ENCODE measurements at regions not wholly inside any gene's neighbourhood (a gene's known extent, or its start where the extent isn't known, plus 50 kb on each side); places are given as distances from the start of the nearest gene placed in this dataset.

DNA sequence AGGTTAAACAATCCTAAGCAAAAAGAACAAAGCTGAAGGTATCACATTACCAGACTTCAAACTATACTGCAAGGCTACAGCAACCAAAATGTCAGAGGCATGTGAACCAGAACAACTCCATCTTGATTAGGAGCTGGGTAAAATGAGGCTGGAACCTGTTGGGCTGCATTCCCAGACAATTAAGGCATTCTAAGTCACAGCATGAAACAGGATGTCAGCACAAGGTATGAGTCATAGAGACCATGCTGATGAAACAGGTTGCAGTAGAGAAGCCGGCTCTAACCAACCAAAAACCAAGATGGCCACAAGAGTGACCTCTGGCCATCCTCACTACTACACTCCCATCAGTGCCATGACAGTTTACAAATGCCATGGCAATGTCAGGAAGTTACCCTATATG is 252.0 kb downstream of the RASEF start (continued):
- TF ChIP-seq, protein P1, sequence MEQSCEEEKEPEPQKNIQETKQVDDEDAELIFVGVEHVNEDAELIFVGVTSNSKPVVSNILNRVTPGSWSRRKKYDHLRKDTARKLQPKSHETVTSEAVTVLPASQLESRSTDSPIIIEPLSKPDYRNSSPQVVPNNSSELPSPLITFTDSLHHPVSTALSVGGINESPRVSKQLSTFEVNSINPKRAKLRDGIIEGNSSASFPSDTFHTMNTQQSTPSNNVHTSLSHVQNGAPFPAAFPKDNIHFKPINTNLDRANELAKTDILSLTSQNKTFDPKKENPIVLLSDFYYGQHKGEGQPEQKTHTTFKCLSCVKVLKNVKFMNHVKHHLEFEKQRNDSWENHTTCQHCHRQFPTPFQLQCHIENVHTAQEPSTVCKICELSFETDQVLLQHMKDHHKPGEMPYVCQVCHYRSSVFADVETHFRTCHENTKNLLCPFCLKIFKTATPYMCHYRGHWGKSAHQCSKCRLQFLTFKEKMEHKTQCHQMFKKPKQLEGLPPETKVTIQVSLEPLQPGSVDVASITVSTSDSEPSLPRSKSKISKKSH (CRISPR knock-in tag; IDR thresholded peaks at IDR 0.05): no peak
- no peak for TF ChIP-seq TAL1 (IDR thresholded peaks at IDR 0.05)
- peak; percentile 84 for TF ChIP-seq SMAD3 (CRISPR knock-in tag; conservative IDR thresholded peaks at IDR 0.05)
- TF ChIP-seq KLF10 (CRISPR knock-in tag; IDR thresholded peaks at IDR 0.05): no peak
- TF ChIP-seq DDX20 (tag; IDR thresholded peaks at IDR 0.05; ENCODE audit: low read depth): 0 out of 2 replicates have a peak, but pooled peaks have one; percentile 23
- TF ChIP-seq ZKSCAN8 (CRISPR knock-in tag; IDR thresholded peaks at IDR 0.05): peak; percentile 57; the same call in 1 of the 2 replicates
- no peak for TF ChIP-seq RBM14 (IDR thresholded peaks at IDR 0.05; ENCODE audit: borderline replicate concordance, insufficient read depth, low read depth, low read length)
- TF ChIP-seq KHSRP (IDR thresholded peaks at IDR 0.05): no peak
- peak; percentile 88 for TF ChIP-seq ZBTB17 (CRISPR knock-in tag; IDR thresholded peaks at IDR 0.05)
- TF ChIP-seq ZNF561 (CRISPR knock-in tag; conservative IDR thresholded peaks at IDR 0.05): no peak
- TF ChIP-seq KLF6 (CRISPR knock-in tag; IDR thresholded peaks at IDR 0.05; ENCODE audit: borderline replicate concordance): peak; percentile 86; the same call in 1 of the 2 replicates
- TF ChIP-seq SMARCC2 (IDR thresholded peaks at IDR 0.05; ENCODE audit: low read depth): no peak
- peak; percentile 63; the same call in 1 of the 2 replicates for TF ChIP-seq ZNF239 (CRISPR knock-in tag; IDR thresholded peaks at IDR 0.05)
- no peak for TF ChIP-seq ARHGAP35 (IDR thresholded peaks at IDR 0.05; ENCODE audit: partially characterized antibody)
- peak; percentile 94 for TF ChIP-seq ZNF589 (CRISPR knock-in tag; IDR thresholded peaks at IDR 0.05; ENCODE audit: low read depth)
- TF ChIP-seq, protein P2, sequence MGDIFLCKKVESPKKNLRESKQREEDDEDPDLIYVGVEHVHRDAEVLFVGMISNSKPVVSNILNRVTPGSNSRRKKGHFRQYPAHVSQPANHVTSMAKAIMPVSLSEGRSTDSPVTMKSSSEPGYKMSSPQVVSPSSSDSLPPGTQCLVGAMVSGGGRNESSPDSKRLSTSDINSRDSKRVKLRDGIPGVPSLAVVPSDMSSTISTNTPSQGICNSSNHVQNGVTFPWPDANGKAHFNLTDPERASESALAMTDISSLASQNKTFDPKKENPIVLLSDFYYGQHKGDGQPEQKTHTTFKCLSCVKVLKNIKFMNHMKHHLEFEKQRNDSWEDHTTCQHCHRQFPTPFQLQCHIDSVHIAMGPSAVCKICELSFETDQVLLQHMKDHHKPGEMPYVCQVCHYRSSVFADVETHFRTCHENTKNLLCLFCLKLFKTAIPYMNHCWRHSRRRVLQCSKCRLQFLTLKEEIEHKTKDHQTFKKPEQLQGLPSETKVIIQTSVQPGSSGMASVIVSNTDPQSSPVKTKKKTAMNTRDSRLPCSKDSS (IDR thresholded peaks at IDR 0.05; ENCODE audit: low read depth, partially characterized antibody): no peak
- TF ChIP-seq SMARCA5 (IDR thresholded peaks at IDR 0.05): no peak
- no peak for TF ChIP-seq MXI1 (IDR thresholded peaks at IDR 0.05; ENCODE audit: low read depth, low read length)
- TF ChIP-seq BCL6 (CRISPR knock-in tag; IDR thresholded peaks at IDR 0.05): 0 out of 2 replicates have a peak, but pooled peaks have one; percentile 65
- TF ChIP-seq, protein P3, sequence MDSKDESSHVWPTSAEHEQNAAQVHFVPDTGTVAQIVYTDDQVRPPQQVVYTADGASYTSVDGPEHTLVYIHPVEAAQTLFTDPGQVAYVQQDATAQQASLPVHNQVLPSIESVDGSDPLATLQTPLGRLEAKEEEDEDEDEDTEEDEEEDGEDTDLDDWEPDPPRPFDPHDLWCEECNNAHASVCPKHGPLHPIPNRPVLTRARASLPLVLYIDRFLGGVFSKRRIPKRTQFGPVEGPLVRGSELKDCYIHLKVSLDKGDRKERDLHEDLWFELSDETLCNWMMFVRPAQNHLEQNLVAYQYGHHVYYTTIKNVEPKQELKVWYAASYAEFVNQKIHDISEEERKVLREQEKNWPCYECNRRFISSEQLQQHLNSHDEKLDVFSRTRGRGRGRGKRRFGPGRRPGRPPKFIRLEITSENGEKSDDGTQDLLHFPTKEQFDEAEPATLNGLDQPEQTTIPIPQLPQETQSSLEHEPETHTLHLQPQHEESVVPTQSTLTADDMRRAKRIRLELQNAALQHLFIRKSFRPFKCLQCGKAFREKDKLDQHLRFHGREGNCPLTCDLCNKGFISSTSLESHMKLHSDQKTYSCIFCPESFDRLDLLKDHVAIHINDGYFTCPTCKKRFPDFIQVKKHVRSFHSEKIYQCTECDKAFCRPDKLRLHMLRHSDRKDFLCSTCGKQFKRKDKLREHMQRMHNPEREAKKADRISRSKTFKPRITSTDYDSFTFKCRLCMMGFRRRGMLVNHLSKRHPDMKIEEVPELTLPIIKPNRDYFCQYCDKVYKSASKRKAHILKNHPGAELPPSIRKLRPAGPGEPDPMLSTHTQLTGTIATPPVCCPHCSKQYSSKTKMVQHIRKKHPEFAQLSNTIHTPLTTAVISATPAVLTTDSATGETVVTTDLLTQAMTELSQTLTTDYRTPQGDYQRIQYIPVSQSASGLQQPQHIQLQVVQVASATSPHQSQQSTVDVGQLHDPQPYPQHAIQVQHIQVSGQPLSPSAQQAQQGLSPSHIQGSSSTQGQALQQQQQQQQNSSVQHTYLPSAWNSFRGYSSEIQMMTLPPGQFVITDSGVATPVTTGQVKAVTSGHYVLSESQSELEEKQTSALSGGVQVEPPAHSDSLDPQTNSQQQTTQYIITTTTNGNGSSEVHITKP (IDR thresholded peaks at IDR 0.05; ENCODE audit: partially characterized antibody): no peak
- no peak; the same call in 1 of the 2 replicates for TF ChIP-seq GTF2A2 (tag; IDR thresholded peaks at IDR 0.05)
- TF ChIP-seq TFAM (CRISPR knock-in tag; conservative IDR thresholded peaks at IDR 0.05): no peak
- no peak for TF ChIP-seq CTBP1 (IDR thresholded peaks at IDR 0.05; ENCODE audit: borderline replicate concordance)

Data from K562 (cell line).